CD14-positive monocyte (primary cell): ENCODE measurements at regions not wholly inside any gene's neighbourhood (a gene's known extent, or its start where the extent isn't known, plus 50 kb on each side); places are given as distances from the start of the nearest gene placed in this dataset.
A peak's percentile ranks its signal among the peaks of the same experiment; 100 is the strongest.
"Not testable (repeated sequence)": the region's sequence is repeated elsewhere in the genome, so short reads cannot be mapped to it uniquely, and the experiment has no call there.

Source experiments
- DNase-seq, 3 donors: peaks; one replicate each; pipeline ENCODE4 v3.0.0-alpha.2; 2011 to 2022
- H2AFZ ChIP-seq: 2 replicates; pipeline ENCODE4 v1.6.0; 2012; ENCODE audit warnings: mild to moderate bottlenecking, low read depth, low read length, inconsistent platforms; ENCODE audit not compliant: insufficient read depth, poor library complexity, severe bottlenecking
- H3K27ac ChIP-seq, 2 donors: 1 replicate in 1 of 2; 2 replicates in 1 of 2; pipeline ENCODE4 v1.5.1; 2012 to 2013; ENCODE audit warnings: low read length in 2 of 2, control low read depth in 1 of 2, inconsistent platforms in 1 of 2, low read depth in 1 of 2, mild to moderate bottlenecking in 1 of 2
- H3K27me3 ChIP-seq, 2 donors: one replicate each; pipeline versions ENCODE4 v1.6.0 to v1.6.1; 2011 to 2013; ENCODE audit warnings: low read length in 2 of 2; ENCODE audit not compliant: control insufficient read depth in 2 of 2, insufficient read depth in 2 of 2
- H3K36me3 ChIP-seq, 2 donors: replicated peaks in 1 of 2; 1 replicate in 1 of 2; 2 replicates in 1 of 2; pipeline versions ENCODE4 v1.5.1 to v1.6.1; 2012 to 2013; ENCODE audit warnings: low read length in 2 of 2, control low read depth in 1 of 2, inconsistent platforms in 1 of 2, mild to moderate bottlenecking in 1 of 2; ENCODE audit not compliant: insufficient read depth in 2 of 2, control insufficient read depth in 1 of 2
- H3K4me1 ChIP-seq, 2 donors: 1 replicate in 1 of 2; 2 replicates in 1 of 2; pipeline versions ENCODE4 v1.5.1 to v1.6.1; 2012 to 2013; ENCODE audit warnings: low read length in 2 of 2, control low read depth in 1 of 2, inconsistent platforms in 1 of 2, mild to moderate bottlenecking in 1 of 2, moderate library complexity in 1 of 2; ENCODE audit not compliant: insufficient read depth in 2 of 2, control insufficient read depth in 1 of 2
- H3K4me2 ChIP-seq: replicated peaks from 2 replicates; pipeline ENCODE3; 2012; ENCODE audit warnings: low read length, moderate library complexity, mild to moderate bottlenecking; ENCODE audit not compliant: poor library complexity, severe bottlenecking; ENCODE audit errors: extremely low read depth
- H3K4me3 ChIP-seq, 3 experiments: fragments of 200-600 bp in 1 of 3; sonication (generic) in 1 of 3; replicated peaks in 1 of 3; 1 replicate in 2 of 3; 2 replicates in 1 of 3; pipeline ENCODE4 v1.5.1; 2011 to 2013; ENCODE audit warnings: low read length in 3 of 3, mild to moderate bottlenecking in 3 of 3, control low read depth in 2 of 3, low read depth in 2 of 3, inconsistent platforms in 1 of 3, moderate library complexity in 1 of 3
- H3K79me2 ChIP-seq: 2 replicates; pipeline ENCODE4 v1.6.0; 2012; ENCODE audit warnings: mild to moderate bottlenecking, control low read depth, inconsistent platforms, low read length, moderate library complexity; ENCODE audit not compliant: insufficient read depth
- H3K9ac ChIP-seq: 2 replicates; pipeline ENCODE4 v1.6.0; 2017; ENCODE audit warnings: low read length, mild to moderate bottlenecking; ENCODE audit not compliant: insufficient read depth, poor library complexity, severe bottlenecking
- H3K9me3 ChIP-seq, 2 donors: replicated peaks in 1 of 2; 1 replicate in 1 of 2; 2 replicates in 1 of 2; pipeline versions ENCODE4 v1.5.1 to v1.6.1; 2012 to 2013; ENCODE audit warnings: low read length in 2 of 2, control low read depth in 1 of 2; ENCODE audit not compliant: control insufficient read depth in 1 of 2, insufficient read depth in 1 of 2
- H4K20me1 ChIP-seq: 2 replicates; pipeline ENCODE4 v1.6.0; 2012; ENCODE audit warnings: mild to moderate bottlenecking, low read length, control low read depth, moderate library complexity; ENCODE audit not compliant: insufficient read depth
- H3K27ac Mint-ChIP-seq, 7 donors: one replicate each; pipeline ENCODE4 v1.8.0; 2020; ENCODE audit warnings: mild to moderate bottlenecking in 7 of 7, mixed read lengths in 7 of 7, moderate library complexity in 6 of 7, inconsistent platforms in 2 of 7
- H3K27me3 Mint-ChIP-seq, 3 donors: one replicate each; pipeline ENCODE4 v1.8.0; 2021 to 2022; ENCODE audit warnings: low read depth in 3 of 3, mild to moderate bottlenecking in 3 of 3, mixed read lengths in 3 of 3, moderate library complexity in 3 of 3, inconsistent platforms in 1 of 3
- H3K36me3 Mint-ChIP-seq, 2 donors: one replicate each; pipeline ENCODE4 v1.8.0; 2020; ENCODE audit warnings: mixed read lengths in 2 of 2, inconsistent platforms in 1 of 2, mild to moderate bottlenecking in 1 of 2
- H3K4me1 Mint-ChIP-seq: one replicate; pipeline ENCODE4 v1.8.0; 2020; ENCODE audit warnings: mild to moderate bottlenecking, mixed read lengths
- H3K4me3 Mint-ChIP-seq, 2 donors: one replicate each; pipeline ENCODE4 v1.8.0; 2020; ENCODE audit warnings: mild to moderate bottlenecking in 2 of 2, mixed read lengths in 2 of 2, moderate library complexity in 1 of 2
- H3K9me3 Mint-ChIP-seq, 7 donors: one replicate each; pipeline ENCODE4 v1.8.0; 2020 to 2022; ENCODE audit warnings: mixed read lengths in 7 of 7, mild to moderate bottlenecking in 6 of 7, moderate library complexity in 6 of 7, inconsistent platforms in 2 of 7
- CTCF ChIP-seq: fragments of 200-600 bp; IDR thresholded peaks from one replicate; pipeline ENCODE4 v1.8.0; 2022; ENCODE audit warnings: antibody characterized with exemption, mild to moderate bottlenecking
- WGBS: methylation state at CpG from one replicate; pipeline ENCODE4 v1.1.5; 2013; ENCODE audit warnings: missing lambda C conversion rate; ENCODE audit not compliant: insufficient coverage; 5-methylcytosine and 5-hydroxymethylcytosine counted together
- intact Hi-C, 2 donors: fragments of 100-400 bp; cut with micrococcal nuclease; formaldehyde crosslinking; loops; one replicate each; pipeline versions ENCODE4 v1.15.0 to v1.15.1; 2023

- Mint-ChIP-seq H3K4me1 (peaks cover 11% of the 10 kb centered on the region), H3K27ac (peak overlapping the region in 1 of 7 donors; percentile 28), H3K4me3 (no peak overlapping the region), H3K36me3 (peaks cover 0 to 2% of the 10 kb centered on the region in 2 donors), H3K9me3 (peaks cover 3 to 7% (median 4%) of the 10 kb centered on the region in 7 donors), H3K27me3 (peaks cover 0 to 3% (median 0%) of the 10 kb centered on the region in 3 donors)
- 98% methylated on average over 4 of the region's 5 CpGs for WGBS
- Histone ChIP-seq H3K4me1 (peaks cover 10 to 15% of the 10 kb centered on the region in 2 donors), H3K9ac (no peak overlapping the region), H3K4me2 (no peak overlapping the region), H3K36me3 (no peaks in the 10 kb centered on the region), H3K27me3 (no peaks in the 10 kb centered on the region), H2AFZ (no peak overlapping the region), H3K4me3 (no peak overlapping the region), H3K27ac (no peak overlapping the region), H4K20me1 (no peaks in the 10 kb centered on the region), H3K9me3 (peaks cover 0 to 5% of the 10 kb centered on the region in 2 donors), H3K79me2 (no peaks in the 10 kb centered on the region)
- DNase-seq, result no peak
- intact Hi-C loops, result no loop called here
- no peak for TF ChIP-seq CTCF
Observed at GRCh38 chr5:56045469-56045868, 50.7 kb upstream of the IL6ST start.

- WGBS, result 95% methylated on average over 8 of the region's 10 CpGs
- H3K27ac ChIP-seq, H2AFZ ChIP-seq, H3K9ac ChIP-seq, H3K9me3 Mint-ChIP-seq, intact Hi-C loops, H3K36me3 ChIP-seq, H3K4me3 Mint-ChIP-seq, H3K27me3 ChIP-seq, H3K4me3 ChIP-seq, H3K27ac Mint-ChIP-seq, H3K79me2 ChIP-seq, DNase-seq, H3K9me3 ChIP-seq, H3K36me3 Mint-ChIP-seq, H4K20me1 ChIP-seq, H3K27me3 Mint-ChIP-seq, H3K4me2 ChIP-seq: not testable (repeated sequence)
- H3K4me1 ChIP-seq, result peaks cover 10 to 15% of the 10 kb centered on the region in 2 donors
- H3K4me1 Mint-ChIP-seq, result peaks cover 11% of the 10 kb centered on the region
Observed at GRCh38 chr5:56044746-56045428, 50.1 kb upstream of the IL6ST start.
